Stimulated activated CD4-positive, alpha-beta T cell treated with anti-CD3 and anti-CD28 coated beads, Interleukin-4, amount 100 ng/mL, for 24 hours (primary cell): ENCODE measurements at regions not wholly inside any gene's neighbourhood (a gene's known extent, or its start where the extent isn't known, plus 50 kb on each side); places are given as distances from the start of the nearest gene placed in this dataset.

Source experiments
- DNase-seq: peaks from one replicate; pipeline ENCODE4 v3.0.0-alpha.2; 2020

DNA sequence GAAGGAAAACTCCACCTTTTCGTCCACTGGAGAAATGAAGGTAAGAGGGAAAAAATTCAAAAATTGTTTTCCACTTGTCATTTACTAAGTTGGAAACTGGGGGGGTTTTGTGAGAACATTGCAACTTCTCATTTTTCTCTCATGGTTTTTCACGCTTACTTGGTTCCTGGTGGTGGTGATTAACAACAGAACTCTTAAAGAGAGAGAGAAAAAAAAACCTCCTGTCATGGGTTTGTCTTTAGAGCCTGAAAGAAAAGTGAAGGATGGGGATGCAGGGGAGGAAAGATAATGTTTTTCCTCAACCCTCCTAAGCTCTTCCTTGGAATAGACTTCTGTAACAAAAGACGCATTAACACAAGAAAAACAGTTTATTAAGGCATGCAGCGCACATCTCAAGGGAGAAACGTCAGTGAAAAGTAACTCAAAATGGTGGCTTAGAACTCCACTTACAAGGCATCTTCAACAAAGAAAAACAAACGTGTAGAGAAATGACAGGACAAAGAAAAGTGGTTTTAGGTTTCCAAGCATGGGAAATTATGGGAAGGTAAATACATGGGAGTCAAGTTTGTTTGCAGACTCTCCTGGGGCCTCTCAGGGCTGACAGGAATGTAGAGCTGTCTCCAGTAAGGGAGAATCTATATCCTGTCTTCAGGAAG is 81.9 kb upstream of the ATF7IP start:
- DNase-seq: no peak

DNA sequence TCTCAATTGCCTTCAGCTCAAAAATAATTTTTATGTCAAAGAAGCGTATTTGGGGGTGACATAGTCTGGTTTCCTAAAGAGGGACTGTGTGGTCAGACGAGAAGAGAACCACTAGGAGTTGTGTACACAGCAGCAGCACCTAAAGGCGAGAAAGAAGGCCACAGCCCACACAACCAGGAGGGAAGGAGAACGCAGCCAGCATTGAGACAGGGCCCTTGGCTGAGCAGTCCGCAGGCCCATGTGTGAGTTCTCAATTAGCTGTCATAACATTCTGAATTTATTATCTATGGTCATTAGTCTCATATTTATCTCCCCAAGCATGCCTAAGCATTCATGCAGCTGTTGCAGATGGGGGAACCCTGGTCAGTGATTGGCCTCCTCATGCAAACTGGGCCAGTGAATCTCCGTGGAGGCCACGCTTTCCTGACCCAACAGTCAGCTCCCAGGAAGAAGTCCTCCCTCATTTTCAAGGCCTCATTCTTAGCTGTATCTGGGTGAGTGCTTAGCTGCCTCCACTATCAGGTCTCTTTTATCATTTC is 81.2 kb upstream of the ATF7IP start:
- DNase-seq: no peak

DNA sequence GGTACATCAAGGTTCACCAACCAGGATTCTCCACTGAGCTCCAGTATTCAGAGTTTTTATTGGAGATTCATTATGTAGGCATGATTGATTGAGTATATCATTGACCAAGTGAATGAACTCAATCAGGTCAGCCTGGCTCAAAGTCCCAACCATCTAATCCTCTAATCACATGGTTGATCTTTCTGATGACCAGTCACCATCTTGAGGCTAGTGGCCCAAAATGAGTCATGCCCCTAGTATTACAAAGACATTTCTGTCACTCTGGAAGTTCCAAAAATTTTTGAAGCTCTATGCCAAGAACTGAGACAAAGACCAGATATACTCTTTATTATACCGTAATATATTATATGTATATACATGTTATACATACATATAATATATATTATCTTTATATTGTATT is 75.9 kb upstream of the ATF7IP start:
- no peak for DNase-seq

DNA sequence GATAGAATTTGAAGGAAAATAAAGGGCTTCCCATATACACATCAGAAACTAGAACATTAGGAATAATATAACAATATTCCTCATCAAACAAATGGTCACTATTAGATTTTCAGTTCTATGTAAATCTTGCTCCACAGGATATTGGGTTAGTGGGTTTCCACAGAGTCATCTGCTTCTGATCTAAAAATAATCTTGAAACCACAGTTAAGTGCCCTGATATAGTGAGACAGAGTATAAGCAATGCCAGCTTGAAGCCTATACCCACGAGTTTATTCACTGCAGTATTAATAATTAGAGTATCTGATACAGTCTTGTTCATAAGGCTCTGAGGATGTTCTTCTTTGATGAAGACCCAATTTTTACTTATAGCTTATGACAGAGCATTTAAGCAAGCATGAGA is 74.5 kb upstream of the ATF7IP start:
- DNase-seq: no peak

DNA sequence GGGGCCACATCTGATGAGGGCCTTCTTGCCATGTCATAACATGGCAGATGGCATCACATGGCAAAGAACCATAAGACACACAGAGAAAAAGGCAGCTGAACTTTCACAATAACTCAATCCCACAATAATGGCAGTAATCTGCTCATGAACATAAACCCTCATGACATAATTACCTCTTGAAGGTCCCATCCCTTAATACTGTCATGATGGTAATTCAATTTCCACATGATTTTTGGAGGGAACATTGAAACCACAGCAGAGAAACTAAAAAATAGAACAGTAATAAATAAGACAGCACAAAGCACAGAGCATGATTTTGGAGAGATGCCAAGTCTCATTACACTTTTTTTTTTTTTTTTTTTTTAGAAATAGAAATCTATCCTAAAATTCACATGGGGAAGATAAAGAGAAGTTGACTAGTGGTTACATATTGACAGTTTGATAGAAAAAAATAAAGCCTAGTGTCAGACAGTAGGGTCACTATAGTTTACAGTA is 61.8 kb upstream of the ATF7IP start:
- no peak for DNase-seq

DNA sequence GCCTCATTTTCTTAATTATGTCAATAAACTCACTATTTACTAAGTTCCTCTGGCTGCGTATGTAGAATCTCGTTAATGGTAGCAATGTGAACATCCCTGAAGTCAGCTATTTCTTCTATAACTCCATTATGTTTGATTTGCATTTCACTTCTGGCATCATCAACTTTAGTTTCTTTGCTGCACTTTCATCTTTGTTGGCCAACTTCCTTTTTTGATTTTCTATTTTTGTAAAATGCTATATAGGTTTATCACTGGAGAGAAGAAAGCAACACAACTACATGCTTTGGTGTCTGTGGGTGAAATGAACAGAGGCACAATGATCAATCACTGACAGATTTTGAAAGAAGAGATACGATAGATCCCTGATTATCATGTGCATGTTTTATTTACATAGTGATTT is 58.5 kb upstream of the ATF7IP start:
- DNase-seq: no peak

DNA sequence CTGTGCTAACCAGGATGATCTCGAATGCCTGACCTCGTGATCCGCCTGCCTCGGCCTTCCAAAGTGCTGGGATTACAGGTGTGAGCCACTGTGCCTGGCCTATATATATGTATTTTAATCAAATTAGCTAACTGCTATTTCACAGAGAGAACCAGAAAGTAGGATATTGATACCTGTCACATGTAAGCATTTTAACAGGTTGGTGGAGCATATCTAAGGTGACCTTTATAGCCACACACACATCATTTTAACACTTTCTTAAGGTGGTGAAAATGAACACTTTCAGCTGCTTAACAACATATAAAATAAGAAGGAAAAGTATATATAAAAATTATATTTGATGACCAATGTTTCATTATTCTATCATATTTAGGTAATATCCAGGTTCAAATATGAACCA is 57.0 kb upstream of the ATF7IP start:
- DNase-seq: no peak

DNA sequence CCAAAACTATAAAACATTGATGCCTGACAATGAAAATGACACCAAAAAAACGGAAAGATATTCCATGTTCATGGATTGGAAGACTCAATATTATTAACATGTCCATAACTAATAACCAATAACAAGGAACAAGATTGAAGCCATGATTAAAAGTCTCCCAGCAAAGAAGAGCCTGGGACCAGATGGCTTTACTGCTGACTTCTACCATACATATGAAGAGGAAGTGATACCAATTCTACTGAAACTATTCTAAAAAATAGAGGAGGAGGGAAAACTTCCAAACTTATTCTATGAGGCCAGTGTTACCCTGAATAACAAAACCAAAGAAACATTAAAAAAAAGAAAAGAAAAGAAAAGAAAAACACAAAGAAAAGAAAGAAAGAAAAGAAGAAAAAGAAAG is 54.6 kb upstream of the ATF7IP start:
- DNase-seq: no peak

DNA sequence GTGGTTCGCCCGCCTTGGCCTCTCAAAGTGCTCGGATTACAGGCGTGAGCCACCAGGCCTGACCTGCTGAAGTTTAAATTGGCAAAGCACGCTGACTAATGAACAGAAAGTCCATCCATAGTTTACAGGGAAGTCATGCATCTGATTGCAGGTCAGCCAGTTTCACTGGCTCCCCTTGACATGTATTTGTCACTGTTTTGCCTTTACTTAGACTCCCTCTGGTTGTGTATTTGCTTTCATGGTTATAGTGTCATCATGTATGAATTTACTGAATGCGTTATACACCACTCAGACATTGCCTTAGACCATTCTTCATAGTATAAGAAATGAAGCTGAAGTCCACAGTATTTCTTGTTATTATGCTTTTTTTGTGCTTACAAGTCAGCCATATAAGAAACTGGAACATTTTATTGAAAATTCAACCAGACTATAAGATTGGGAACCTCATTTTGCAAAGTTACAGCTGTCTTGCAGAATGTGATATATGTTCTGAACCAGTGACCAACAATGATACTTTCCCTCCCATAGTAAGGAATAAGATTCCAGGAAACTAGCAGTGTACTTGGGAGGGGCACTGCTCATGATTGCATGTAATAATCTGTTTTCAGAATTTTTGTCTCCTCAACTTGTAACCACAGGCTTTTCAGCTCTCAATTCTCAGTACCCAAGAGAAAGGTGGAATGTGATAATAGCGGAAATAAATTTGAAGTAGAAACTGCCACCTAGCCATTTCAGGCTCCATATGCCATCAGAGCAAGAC is 51.9 kb upstream of the ATF7IP start:
- DNase-seq: no peak

DNA sequence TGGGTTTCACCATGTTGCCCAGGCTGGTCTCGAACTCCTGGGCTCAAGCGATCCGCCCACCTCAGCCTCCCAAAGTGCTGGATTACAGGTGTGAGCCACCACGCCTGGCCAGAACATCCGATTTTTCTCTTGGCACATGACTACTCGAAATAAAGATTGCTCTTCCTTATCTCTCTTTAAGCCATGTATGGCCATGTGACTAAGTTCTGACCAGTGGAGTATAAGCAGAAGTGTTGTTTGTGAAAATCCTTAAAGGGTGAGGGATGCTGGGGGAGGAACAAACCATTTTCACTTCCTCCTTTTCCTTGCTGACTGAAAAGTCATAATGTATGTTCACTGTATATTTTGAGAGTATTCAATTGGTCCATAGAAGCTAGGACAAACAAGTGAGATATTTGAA is 50.7 kb upstream of the ATF7IP start:
- no peak for DNase-seq

DNA sequence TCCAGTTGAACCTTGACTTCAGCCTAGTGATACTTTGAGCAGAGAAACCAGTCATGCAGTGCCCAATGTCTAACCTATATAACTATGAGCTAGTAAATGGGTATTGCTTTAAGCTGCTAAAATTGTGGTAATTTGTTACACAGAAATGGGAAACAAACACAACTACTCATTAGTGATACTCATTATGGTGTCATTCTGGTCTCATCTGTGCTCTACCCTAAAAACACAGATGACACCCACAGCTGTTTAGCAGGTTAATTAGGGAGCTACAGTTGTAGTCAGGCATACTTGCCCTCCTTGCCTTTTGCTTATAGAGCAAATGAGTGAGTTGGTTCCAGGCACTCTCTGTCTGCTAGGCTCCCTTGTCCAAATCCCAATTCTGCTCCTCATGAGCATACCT is 50.0 kb upstream of the ATF7IP start:
- no peak for DNase-seq
